ENCODE measurements at regions not wholly inside any gene's neighbourhood (a gene's known extent, or its start where the extent isn't known, plus 50 kb on each side); places are given as distances from the start of the nearest gene placed in this dataset.

DNA sequence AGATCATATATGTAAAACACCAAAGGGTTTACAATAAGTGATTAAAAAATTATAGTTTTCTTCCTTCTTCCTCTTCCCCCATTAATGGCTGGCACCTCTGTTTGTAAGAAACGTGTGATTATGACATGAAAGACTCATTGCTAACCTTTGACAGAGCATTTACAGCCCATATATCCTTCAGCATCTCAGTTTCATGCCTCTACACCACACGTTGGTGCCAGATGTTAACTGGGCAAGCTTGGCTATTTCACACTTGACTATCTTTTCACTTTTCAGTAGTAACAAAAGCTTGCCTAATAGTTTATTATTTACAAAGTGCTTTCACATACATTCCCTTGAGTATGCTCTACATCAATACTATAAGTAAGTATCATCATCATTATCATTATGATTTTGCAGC is 65.3 kb upstream of the C1QTNF7 start:
- CTCF ChIA-PET = no interaction called here
- H3K27me3 ChIP-seq (ENCODE audit: control insufficient read depth, insufficient read depth, low read length) = peaks cover 6% of the 10 kb centered on the region

GRCh38 chr4:15364183-15364582 is 63.6 kb upstream of the C1QTNF7 start:
- Histone ChIP-seq H3K27me3 (ENCODE audit: control insufficient read depth, insufficient read depth, low read length) (peaks cover 6% of the 10 kb centered on the region), H3K36me3 (ENCODE audit: control insufficient read depth, insufficient read depth, low read length) (no peaks in the 10 kb centered on the region), H3K4me3 (ENCODE audit: low read depth, low read length) (no peak overlapping the region)
- ChIA-PET CTCF (interaction anchor here (1.2 to 2.4 kb wide), 2 partner anchors 12 to 34 kb away, joined by 3 to 6 read pairs; no protein-coding TSS in a partner anchor), POLR2A (no interaction called here)
- no peak for DNase-seq (ENCODE audit: low read depth)
- TF ChIP-seq CTCF (IDR thresholded peaks at IDR 0.05; ENCODE audit: insufficient read depth, low read depth, low read length) = no peak

More for the DNA sequence above, 65.3 kb upstream of the C1QTNF7 start:
- Histone ChIP-seq H3K36me3 (ENCODE audit: control insufficient read depth, insufficient read depth, low read length) (no peaks in the 10 kb centered on the region), H3K4me3 (ENCODE audit: low read depth, low read length) (no peak overlapping the region)
- POLR2A ChIA-PET = no interaction called here
- no peak for TF ChIP-seq CTCF (IDR thresholded peaks at IDR 0.05; ENCODE audit: insufficient read depth, low read depth, low read length)
- no peak for DNase-seq (ENCODE audit: low read depth)

GRCh38 chr4:15365641-15366040 is 62.2 kb upstream of the C1QTNF7 start:
- no peak overlapping the region for H3K4me3 ChIP-seq (ENCODE audit: low read depth, low read length)
- DNase-seq (ENCODE audit: low read depth) = no peak
- ChIA-PET POLR2A (no interaction called here), CTCF (interaction anchor here (0.8 to 2.4 kb wide), 5 partner anchors 13 to 93 kb away, joined by 3 to 6 read pairs (median 3); no protein-coding TSS in a partner anchor)
- TF ChIP-seq CTCF (IDR thresholded peaks at IDR 0.05; ENCODE audit: insufficient read depth, low read depth, low read length) = no peak
- H3K36me3 ChIP-seq (ENCODE audit: control insufficient read depth, insufficient read depth, low read length) = no peaks in the 10 kb centered on the region
- peaks cover 4% of the 10 kb centered on the region for H3K27me3 ChIP-seq (ENCODE audit: control insufficient read depth, insufficient read depth, low read length)

DNA sequence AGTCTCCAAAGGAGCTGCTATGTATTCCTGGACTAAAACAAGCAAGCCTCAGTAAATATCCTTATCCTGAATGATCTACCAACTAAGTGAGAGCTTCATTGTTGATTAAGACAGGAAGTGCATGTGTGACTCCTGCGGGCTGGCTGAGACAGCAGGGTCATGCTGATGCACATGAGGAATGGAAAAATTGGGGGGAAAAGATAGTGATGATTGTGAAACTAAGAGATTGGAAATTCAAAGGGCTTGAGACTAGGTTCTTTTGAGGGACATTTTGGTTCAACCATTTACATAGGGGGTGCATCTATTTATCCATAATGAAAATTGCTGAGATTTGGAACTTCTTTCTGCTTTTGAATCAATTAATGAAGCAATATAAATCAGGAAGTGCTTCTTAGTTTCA is 61.1 kb upstream of the C1QTNF7 start:
- ChIA-PET POLR2A (interaction anchor here (0.6 kb wide), 1 partner anchor 64 kb away, joined by 3 read pairs; no protein-coding TSS in a partner anchor), CTCF (interaction anchor here (0.7 to 1.2 kb wide), 3 partner anchors 30 to 509 kb away, joined by 3 to 4 read pairs (median 4); no protein-coding TSS in a partner anchor)
- Histone ChIP-seq H3K27me3 (ENCODE audit: control insufficient read depth, insufficient read depth, low read length) (peaks cover 6% of the 10 kb centered on the region; the same call in 1 of the 2 replicates), H3K36me3 (ENCODE audit: control insufficient read depth, insufficient read depth, low read length) (no peaks in the 10 kb centered on the region), H3K4me3 (ENCODE audit: low read depth, low read length) (no peak overlapping the region)
- no peak for DNase-seq (ENCODE audit: low read depth)
- TF ChIP-seq CTCF (IDR thresholded peaks at IDR 0.05; ENCODE audit: insufficient read depth, low read depth, low read length) = no peak

DNA sequence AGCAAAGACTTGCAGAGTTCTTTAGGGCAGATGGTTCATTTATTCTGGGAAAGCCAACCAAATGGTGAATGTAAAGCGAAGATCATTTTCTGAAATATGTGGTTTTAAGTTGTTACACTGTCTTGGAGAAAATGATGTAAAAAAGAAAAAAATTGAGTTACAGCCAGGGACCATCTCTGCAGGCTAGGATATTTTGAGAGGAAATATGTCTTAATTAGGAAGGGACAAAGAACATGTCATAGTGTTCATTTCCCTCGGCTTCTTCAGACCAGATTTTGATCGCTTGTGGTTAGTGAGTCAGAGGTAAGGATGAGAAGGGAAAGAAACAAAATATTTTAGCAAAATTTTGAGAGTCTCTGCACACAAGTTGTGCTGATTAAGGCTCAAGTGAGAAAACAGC is 59.0 kb upstream of the C1QTNF7 start:
- peak; percentile 36 for DNase-seq (ENCODE audit: low read depth)
- ChIA-PET CTCF (no interaction called here), POLR2A (no interaction called here)
- TF ChIP-seq CTCF (IDR thresholded peaks at IDR 0.05; ENCODE audit: insufficient read depth, low read depth, low read length) = no peak
- Histone ChIP-seq H3K36me3 (ENCODE audit: control insufficient read depth, insufficient read depth, low read length) (no peaks in the 10 kb centered on the region), H3K27me3 (ENCODE audit: control insufficient read depth, insufficient read depth, low read length) (peaks cover 5% of the 10 kb centered on the region; the same call in 1 of the 2 replicates), H3K4me3 (ENCODE audit: low read depth, low read length) (no peak overlapping the region)

Measured in BJ (cell line).